Retinal pigment epithelial cell (primary cell): ENCODE measurements at regions not wholly inside any gene's neighbourhood (a gene's known extent, or its start where the extent isn't known, plus 50 kb on each side); places are given as distances from the start of the nearest gene placed in this dataset.

Source experiments
- DNase-seq: peaks from one replicate; pipeline ENCODE4 v3.0.0-alpha.2; 2010; ENCODE audit warnings: low read depth
- H3K4me3 ChIP-seq: 2 replicates; pipeline ENCODE4 v1.5.1; 2011; ENCODE audit warnings: mild to moderate bottlenecking, low read length, control low read depth, moderate library complexity
- TF ChIP-seq, protein P1 (sequence below): conservative IDR thresholded peaks from 2 replicates; pipeline ENCODE4 v1.5.1; 2011; ENCODE audit warnings: low read depth, low read length, control low read depth, inconsistent platforms

GRCh38 chr18:25843791-25844190 lies 246.6 kb downstream of the SS18 start:
- no peak overlapping the region for H3K4me3 ChIP-seq
- TF ChIP-seq, protein P1, sequence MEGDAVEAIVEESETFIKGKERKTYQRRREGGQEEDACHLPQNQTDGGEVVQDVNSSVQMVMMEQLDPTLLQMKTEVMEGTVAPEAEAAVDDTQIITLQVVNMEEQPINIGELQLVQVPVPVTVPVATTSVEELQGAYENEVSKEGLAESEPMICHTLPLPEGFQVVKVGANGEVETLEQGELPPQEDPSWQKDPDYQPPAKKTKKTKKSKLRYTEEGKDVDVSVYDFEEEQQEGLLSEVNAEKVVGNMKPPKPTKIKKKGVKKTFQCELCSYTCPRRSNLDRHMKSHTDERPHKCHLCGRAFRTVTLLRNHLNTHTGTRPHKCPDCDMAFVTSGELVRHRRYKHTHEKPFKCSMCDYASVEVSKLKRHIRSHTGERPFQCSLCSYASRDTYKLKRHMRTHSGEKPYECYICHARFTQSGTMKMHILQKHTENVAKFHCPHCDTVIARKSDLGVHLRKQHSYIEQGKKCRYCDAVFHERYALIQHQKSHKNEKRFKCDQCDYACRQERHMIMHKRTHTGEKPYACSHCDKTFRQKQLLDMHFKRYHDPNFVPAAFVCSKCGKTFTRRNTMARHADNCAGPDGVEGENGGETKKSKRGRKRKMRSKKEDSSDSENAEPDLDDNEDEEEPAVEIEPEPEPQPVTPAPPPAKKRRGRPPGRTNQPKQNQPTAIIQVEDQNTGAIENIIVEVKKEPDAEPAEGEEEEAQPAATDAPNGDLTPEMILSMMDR: no peak
- DNase-seq: no peak

DNA sequence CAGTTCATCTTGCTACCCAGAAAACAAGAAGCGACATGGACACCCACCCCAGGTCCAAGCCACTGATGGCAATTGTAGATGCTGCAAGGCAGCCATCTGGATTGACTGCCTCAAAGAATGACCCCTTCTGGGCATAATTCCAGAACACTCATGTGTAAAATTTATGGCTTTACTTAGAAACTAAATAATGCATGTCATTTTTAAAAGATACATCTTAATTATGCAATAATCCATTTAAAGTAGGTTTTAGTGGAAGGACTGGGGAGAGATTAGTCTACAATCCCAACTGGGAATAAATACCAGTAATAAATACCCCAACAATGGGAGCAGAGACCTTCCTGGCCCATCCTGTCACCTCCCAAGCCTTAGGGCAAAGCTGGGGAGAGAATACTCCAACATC lies 247.7 kb downstream of the SS18 start:
- H3K4me3 ChIP-seq: no peak overlapping the region
- DNase-seq: no peak
- TF ChIP-seq, protein P1: no peak

DNA sequence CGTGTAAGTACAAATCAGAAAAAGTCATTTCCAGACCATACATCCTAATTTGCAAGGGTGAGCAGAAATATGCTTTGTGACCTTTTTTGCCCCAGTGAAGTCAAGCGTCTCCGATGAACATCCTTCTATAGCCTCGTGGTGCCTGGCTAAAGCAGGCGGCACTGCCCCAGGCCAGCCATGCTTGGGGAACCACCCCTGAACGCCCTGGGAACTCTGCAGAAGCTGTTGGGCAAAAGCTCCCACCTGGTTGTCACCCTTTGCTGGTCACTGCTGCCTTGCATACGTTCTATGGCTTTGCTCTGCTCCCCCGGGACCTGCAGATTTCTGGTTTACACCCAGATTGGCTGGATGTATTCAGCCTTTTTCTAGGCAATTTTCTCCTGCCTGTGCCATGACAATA lies 256.4 kb downstream of the SS18 start:
- TF ChIP-seq, protein P1: no peak
- no peak for DNase-seq
- no peak overlapping the region for H3K4me3 ChIP-seq

DNA sequence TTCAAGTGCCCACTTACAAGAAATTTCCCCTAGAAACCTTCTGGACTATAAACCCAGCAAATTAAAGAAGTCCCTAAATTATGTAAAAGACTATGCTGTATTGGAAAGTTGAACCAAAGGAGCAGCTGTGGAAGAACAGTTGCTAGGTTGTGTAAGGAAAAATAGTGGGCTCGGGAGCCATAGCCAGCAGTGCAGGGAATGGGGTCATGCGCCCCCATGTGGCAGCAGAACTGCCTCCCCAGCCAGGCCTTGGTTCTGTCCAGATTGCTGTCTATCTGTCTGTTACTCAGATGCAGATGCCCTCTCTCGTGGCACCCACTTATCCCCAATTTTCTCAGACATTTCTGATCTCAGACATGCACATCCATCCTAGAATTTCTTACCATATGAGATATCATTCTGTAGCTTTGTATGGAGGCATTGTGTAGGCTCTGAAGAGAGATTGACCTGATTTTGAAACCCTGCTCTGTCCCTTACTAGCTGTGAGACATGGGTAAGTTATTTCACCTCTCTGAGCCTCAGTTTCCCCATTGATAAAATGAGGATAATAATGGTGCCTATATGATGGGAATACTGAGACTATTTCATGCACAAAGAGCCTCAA lies 258.3 kb downstream of the SS18 start:
- no peak overlapping the region for H3K4me3 ChIP-seq
- no peak for DNase-seq
- TF ChIP-seq, protein P1: peak; percentile 96

DNA sequence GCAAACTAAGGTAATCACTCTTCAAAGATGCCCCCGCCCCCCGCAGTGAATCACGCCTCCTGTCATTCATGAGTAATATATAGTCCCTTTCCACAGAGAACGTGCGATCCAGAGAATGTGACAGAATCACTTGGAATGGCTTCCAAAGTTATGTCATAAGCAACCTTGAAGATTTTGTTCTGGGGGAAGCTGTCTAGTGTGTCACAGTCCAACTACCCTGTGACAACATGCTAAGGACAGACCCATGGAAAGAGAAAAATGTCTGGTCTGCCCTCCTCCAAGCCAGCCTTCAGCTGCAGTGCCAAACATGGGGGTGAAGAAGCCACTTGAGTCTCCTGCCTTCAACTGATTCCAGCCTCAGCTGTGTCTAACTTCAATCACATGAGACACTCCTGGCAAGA lies 259.1 kb downstream of the SS18 start:
- TF ChIP-seq, protein P1: no peak
- no peak for DNase-seq
- H3K4me3 ChIP-seq: no peak overlapping the region

DNA sequence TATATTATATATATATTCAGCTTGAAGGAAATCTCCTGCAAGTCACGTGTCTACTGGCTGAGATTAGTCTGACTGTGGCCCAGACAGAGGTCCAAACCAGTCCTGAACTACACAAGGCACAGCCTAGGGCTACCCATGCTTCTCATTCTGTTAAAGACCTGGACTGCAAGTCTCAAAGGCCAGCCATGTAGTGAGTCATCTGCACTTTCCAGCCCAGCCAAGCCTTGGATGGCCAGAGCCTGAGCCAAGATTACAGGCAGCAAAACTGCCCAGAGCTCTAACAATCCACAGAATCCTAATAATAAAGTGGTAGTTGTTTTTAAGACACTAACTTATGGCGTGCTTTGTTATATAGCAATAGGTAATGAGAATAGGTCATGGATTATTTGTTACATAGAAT lies 259.6 kb downstream of the SS18 start:
- H3K4me3 ChIP-seq: no peak overlapping the region
- peak; percentile 28 for DNase-seq
- TF ChIP-seq, protein P1: no peak

- H3K4me3 ChIP-seq: no peak overlapping the region
- DNase-seq: no peak
- TF ChIP-seq, protein P1: no peak
These were observed 262.4 kb downstream of the SS18 start for GRCh38 chr18:25827961-25828561.
